Cardiac muscle cell (in vitro differentiated cells and primary cell): ENCODE measurements at regions not wholly inside any gene's neighbourhood (a gene's known extent, or its start where the extent isn't known, plus 50 kb on each side); places are given as distances from the start of the nearest gene placed in this dataset.
"Not testable (repeated sequence)": the region's sequence is repeated elsewhere in the genome, so short reads cannot be mapped to it uniquely, and the experiment has no call there.

Experiments
- DNase-seq, 2 donors: peaks; one replicate each; pipeline versions ENCODE4 v3.0.0 to v3.0.0-alpha.2; 2010 to 2017; ENCODE audit warnings: low read depth in 1 of 2, low spot score in 1 of 2
- H3K27ac ChIP-seq: fragments of 200-600 bp; sonication (generic); 2 replicates; pipeline ENCODE4 v1.5.1; 2016
- H3K27me3 ChIP-seq: fragments of 200-600 bp; sonication (generic); 2 replicates; pipeline ENCODE4 v1.6.0; 2016; ENCODE audit warnings: control low read depth
- H3K36me3 ChIP-seq: fragments of 200-600 bp; sonication (generic); 2 replicates; pipeline ENCODE4 v1.5.1; 2016; ENCODE audit warnings: control low read depth
- H3K4me1 ChIP-seq: fragments of 200-600 bp; sonication (generic); 2 replicates; pipeline ENCODE4 v1.8.1; 2017; ENCODE audit warnings: low read depth, mild to moderate bottlenecking, mixed run types
- H3K4me3 ChIP-seq: fragments of 200-600 bp; sonication (generic); 2 replicates; pipeline ENCODE4 v1.5.1; 2016; ENCODE audit warnings: mild to moderate bottlenecking
- H3K9me3 ChIP-seq: fragments of 200-600 bp; sonication (generic); 2 replicates; pipeline ENCODE4 v1.5.1; 2017; ENCODE audit warnings: low read depth, mild to moderate bottlenecking, control low read depth
- TF ChIP-seq, protein P1 (sequence below): IDR thresholded peaks from 2 replicates; pipeline ENCODE4 v1.5.1; 2012; ENCODE audit warnings: low read depth, mild to moderate bottlenecking, low read length

GRCh38 chr21:19490481-19490880 lies 1086.9 kb upstream of the TMPRSS15 start:
- no peak for DNase-seq
- Histone ChIP-seq H3K4me3 (no peak overlapping the region), H3K9me3 (no peaks in the 10 kb centered on the region), H3K27ac (no peak overlapping the region), H3K4me1 (no peaks in the 10 kb centered on the region), H3K27me3 (no peaks in the 10 kb centered on the region), H3K36me3 (no peaks in the 10 kb centered on the region)
- TF ChIP-seq, protein P1, sequence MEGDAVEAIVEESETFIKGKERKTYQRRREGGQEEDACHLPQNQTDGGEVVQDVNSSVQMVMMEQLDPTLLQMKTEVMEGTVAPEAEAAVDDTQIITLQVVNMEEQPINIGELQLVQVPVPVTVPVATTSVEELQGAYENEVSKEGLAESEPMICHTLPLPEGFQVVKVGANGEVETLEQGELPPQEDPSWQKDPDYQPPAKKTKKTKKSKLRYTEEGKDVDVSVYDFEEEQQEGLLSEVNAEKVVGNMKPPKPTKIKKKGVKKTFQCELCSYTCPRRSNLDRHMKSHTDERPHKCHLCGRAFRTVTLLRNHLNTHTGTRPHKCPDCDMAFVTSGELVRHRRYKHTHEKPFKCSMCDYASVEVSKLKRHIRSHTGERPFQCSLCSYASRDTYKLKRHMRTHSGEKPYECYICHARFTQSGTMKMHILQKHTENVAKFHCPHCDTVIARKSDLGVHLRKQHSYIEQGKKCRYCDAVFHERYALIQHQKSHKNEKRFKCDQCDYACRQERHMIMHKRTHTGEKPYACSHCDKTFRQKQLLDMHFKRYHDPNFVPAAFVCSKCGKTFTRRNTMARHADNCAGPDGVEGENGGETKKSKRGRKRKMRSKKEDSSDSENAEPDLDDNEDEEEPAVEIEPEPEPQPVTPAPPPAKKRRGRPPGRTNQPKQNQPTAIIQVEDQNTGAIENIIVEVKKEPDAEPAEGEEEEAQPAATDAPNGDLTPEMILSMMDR = no peak

GRCh38 chr21:19493437-19494241 lies 1090.1 kb upstream of the TMPRSS15 start:
- not testable (repeated sequence) for H3K4me1 ChIP-seq, H3K27me3 ChIP-seq, DNase-seq, H3K36me3 ChIP-seq, H3K27ac ChIP-seq, H3K4me3 ChIP-seq, H3K9me3 ChIP-seq

GRCh38 chr21:19501115-19501514 lies 1097.5 kb upstream of the TMPRSS15 start:
- no peak for DNase-seq
- H3K27me3 ChIP-seq = no peaks in the 10 kb centered on the region
- H3K9me3 ChIP-seq = no peaks in the 10 kb centered on the region
- H3K4me3 ChIP-seq = no peak overlapping the region
- H3K4me1 ChIP-seq = no peaks in the 10 kb centered on the region
- H3K36me3 ChIP-seq = no peaks in the 10 kb centered on the region
- H3K27ac ChIP-seq = no peak overlapping the region
- TF ChIP-seq, protein P1 = no peak

GRCh38 chr21:19507682-19508260 lies 1104.2 kb upstream of the TMPRSS15 start:
- no peak overlapping the region for H3K4me3 ChIP-seq
- H3K27me3 ChIP-seq = no peaks in the 10 kb centered on the region
- peak in 1 of 2 donors; percentile 28 for DNase-seq
- TF ChIP-seq, protein P1 = no peak
- H3K36me3 ChIP-seq = no peaks in the 10 kb centered on the region
- H3K4me1 ChIP-seq = no peaks in the 10 kb centered on the region
- no peaks in the 10 kb centered on the region for H3K9me3 ChIP-seq
- no peak overlapping the region for H3K27ac ChIP-seq

DNA sequence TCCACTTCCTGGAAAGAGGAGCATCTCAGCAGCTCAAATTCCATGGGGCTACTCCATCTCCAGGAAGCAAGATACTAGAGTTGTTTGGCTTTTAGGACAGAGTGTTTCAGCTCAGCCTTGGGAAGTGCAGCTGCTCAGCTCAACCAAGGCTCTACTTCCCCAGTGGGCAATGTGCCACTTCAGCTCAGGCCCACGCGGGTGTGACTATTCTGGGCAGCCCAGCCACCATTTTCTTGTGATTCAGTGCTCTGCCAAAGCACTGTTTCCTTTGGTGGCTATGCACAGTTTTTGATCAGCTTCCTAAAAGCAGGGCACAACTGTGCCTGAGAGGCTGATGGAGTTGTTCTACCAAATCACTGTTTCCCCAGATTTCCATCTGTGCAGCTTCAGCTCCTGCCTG lies 1104.9 kb upstream of the TMPRSS15 start:
- no peak for DNase-seq
- no peaks in the 10 kb centered on the region for H3K27me3 ChIP-seq
- TF ChIP-seq, protein P1 = no peak
- no peak overlapping the region for H3K4me3 ChIP-seq
- H3K9me3 ChIP-seq = no peaks in the 10 kb centered on the region
- H3K27ac ChIP-seq = no peak overlapping the region
- H3K36me3 ChIP-seq = no peaks in the 10 kb centered on the region
- H3K4me1 ChIP-seq = no peaks in the 10 kb centered on the region

DNA sequence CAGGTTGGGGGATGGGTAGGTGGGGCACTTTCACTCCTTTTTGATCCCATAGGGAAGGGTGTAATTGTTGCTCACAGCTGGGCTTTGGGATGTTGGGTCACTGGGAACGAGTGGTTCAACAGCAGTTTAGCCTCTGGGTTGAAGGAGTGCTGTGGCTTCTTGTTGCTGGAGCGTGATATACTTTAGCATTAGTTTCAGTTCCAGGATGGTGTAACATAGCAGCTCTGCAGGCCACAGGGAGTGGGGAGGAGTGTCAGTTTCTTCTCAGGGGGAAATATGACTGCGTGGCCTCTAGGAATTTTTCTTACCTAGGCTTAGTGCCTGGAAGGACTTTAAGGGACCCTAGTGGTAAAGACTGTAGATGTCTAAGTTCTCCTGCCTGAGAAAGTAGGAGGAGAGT lies 1105.3 kb upstream of the TMPRSS15 start:
- Histone ChIP-seq H3K27me3 (no peaks in the 10 kb centered on the region), H3K27ac (no peak overlapping the region), H3K9me3 (no peaks in the 10 kb centered on the region), H3K4me1 (no peaks in the 10 kb centered on the region), H3K36me3 (no peaks in the 10 kb centered on the region), H3K4me3 (no peak overlapping the region)
- TF ChIP-seq, protein P1 = no peak
- no peak for DNase-seq
